Stomach (tissue), 8 donors: ENCODE measurements at regions not wholly inside any gene's neighbourhood (a gene's known extent, or its start where the extent isn't known, plus 50 kb on each side); places are given as distances from the start of the nearest gene placed in this dataset.

Experiments used
- DNase-seq, 2 donors: peaks; one replicate each; pipeline versions ENCODE4 v3.0.0 to v3.0.0-alpha.2; 2013 to 2019
- H3K27ac ChIP-seq, 5 donors: fragments of 200-600 bp in 4 of 5; sonication (generic) in 4 of 5; one replicate each; pipeline ENCODE4 v1.5.1; 2013 to 2019; ENCODE audit warnings: mild to moderate bottlenecking in 1 of 5, moderate library complexity in 1 of 5
- H3K27me3 ChIP-seq, 3 donors: fragments of 200-600 bp; sonication (generic); one replicate each; pipeline ENCODE4 v1.5.1; 2017 to 2019; ENCODE audit warnings: mixed run types in 1 of 3
- H3K36me3 ChIP-seq, 4 donors: fragments of 200-600 bp; sonication (generic); 1 replicate in 3 of 4; 2 replicates in 1 of 4; pipeline ENCODE4 v1.5.1; 2016 to 2019
- H3K4me1 ChIP-seq, 4 donors: fragments of 200-600 bp; sonication (generic); one replicate each; pipeline ENCODE4 v1.5.1; 2016 to 2019
- H3K4me3 ChIP-seq, 4 donors: fragments of 200-600 bp; sonication (generic) in 3 of 4; one replicate each; pipeline ENCODE4 v1.5.1; 2016 to 2019; ENCODE audit warnings: mild to moderate bottlenecking in 1 of 4
- H3K9me3 ChIP-seq, 4 donors: fragments of 200-600 bp; sonication (generic); one replicate each; pipeline ENCODE4 v1.5.1; 2016 to 2019
- CTCF ChIP-seq, 7 experiments: fragments of 450-650 bp in 4 of 7; fragments of 200-600 bp in 3 of 7; sonication (generic) in 3 of 7; IDR thresholded peaks; one replicate each; pipeline ENCODE4 v1.5.1; 2016 to 2019; ENCODE audit warnings: antibody characterized with exemption in 7 of 7, control low read depth in 2 of 7, mild to moderate bottlenecking in 1 of 7
- EP300 ChIP-seq: sonication (generic); formaldehyde crosslinking; IDR thresholded peaks from one replicate; pipeline ENCODE4 v1.6.1; 2017; ENCODE audit warnings: antibody characterized with exemption
- POLR2A ChIP-seq, 4 donors: fragments of 450-650 bp; IDR thresholded peaks; one replicate each; pipeline ENCODE4 v1.6.1; 2016; ENCODE audit warnings: antibody characterized with exemption in 4 of 4, control low read depth in 2 of 4, mild to moderate bottlenecking in 1 of 4, moderate library complexity in 1 of 4
- POLR2AphosphoS5 ChIP-seq, 3 donors: sonication (generic); formaldehyde crosslinking; IDR thresholded peaks; one replicate each; pipeline ENCODE4 v1.6.1; 2016; ENCODE audit warnings: antibody characterized with exemption in 3 of 3
- WGBS, 5 donors: extraction: QIAGEN DNeasy Blood & Tissue Kit in 3 of 5; methylation state at CpG; one replicate each; pipeline versions ENCODE4 v1.1.5 to v1.1.7; 2013 to 2018; 5-methylcytosine and 5-hydroxymethylcytosine counted together
- intact Hi-C: fragments of 100-400 bp; cut with DNase I; formaldehyde crosslinking; loops from one replicate; pipeline ENCODE4 v1.15.1; 2023; ENCODE audit warnings: low total_unique reads
- donor health status: healthy with polysubstance abuse.
- donor health status: Bipolar disorder and iron deficiency.
- donor health status: healthy.

DNA sequence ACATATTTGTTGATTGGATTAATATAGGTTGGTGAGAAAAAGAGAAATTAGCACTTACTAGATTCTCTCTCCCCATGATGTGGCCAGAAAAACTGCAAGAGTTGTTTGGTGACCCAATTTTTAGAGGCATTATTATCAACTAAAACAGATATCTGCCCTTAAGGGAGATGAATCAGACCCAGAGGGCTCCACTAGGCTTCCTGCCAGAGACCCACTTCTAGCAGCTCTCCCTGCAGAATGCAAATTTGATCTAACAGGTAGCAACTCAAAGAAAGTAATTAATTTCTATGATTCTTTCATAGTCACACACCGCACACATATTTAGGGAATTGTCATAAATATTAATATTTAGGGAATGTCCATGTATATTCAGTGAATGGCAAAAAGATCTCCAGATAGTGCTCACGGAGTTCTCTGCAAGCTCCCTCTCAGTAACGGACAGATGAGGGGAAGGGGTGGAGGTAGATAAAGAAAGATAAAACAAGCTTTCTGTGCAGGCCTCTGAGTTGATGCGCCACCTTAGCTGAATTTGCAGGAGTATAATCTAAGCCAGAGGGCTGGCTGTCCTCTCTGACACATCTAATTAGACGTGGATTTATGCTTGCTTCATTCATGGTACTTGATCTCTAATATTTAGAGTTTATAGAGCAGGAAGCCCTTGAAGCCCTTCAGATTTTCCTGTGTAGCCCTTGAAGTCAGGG lies 84.1 kb upstream of the CCDC190 start:
- WGBS, 5 donors = 82 to 91% (median 84%) methylated on average over 5 of the region's 5 CpGs
- Histone ChIP-seq H3K36me3 (no peaks in the 10 kb centered on the region), H3K27ac (no peak overlapping the region), H3K9me3 (no peaks in the 10 kb centered on the region), H3K4me1 (peaks cover 0 to 11% (median 2%) of the 10 kb centered on the region in 4 donors), H3K4me3 (no peak overlapping the region), H3K27me3 (no peaks in the 10 kb centered on the region)
- intact Hi-C loops = no loop called here
- DNase-seq = no peak
- TF ChIP-seq POLR2A (IDR thresholded peaks at IDR 0.05) = no peak
- no peak for TF ChIP-seq CTCF (IDR thresholded peaks at IDR 0.05)
- no peak for TF ChIP-seq EP300
- no peak for TF ChIP-seq POLR2AphosphoS5 (IDR thresholded peaks at IDR 0.05)

DNA sequence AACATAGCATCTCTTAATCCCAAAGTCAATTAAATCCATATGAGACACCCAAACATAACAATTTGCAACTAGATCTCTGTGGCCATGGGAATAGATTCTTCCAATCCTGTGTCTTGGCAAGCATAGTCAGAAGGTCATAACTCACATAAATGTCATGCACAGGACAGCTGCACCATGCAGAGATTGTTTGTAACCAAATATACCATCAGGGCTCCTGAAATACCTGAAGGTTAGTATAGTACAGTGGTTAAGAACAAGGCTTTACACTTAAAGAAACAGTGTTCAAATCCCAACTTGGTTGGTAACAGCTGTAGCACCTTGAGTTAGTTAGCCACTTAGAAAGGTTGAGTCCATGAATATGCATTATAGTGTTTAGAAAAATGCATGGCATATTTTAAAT lies 82.6 kb upstream of the CCDC190 start:
- H3K4me1 ChIP-seq = peaks cover 0 to 11% (median 2%) of the 10 kb centered on the region in 4 donors
- no peak for DNase-seq
- no peak overlapping the region for H3K4me3 ChIP-seq
- intact Hi-C loops = no loop called here
- H3K27me3 ChIP-seq = no peaks in the 10 kb centered on the region
- TF ChIP-seq EP300 = no peak
- TF ChIP-seq CTCF (IDR thresholded peaks at IDR 0.05) = no peak
- no peak for TF ChIP-seq POLR2A (IDR thresholded peaks at IDR 0.05)
- no peak for TF ChIP-seq POLR2AphosphoS5 (IDR thresholded peaks at IDR 0.05)
- no peaks in the 10 kb centered on the region for H3K36me3 ChIP-seq
- H3K9me3 ChIP-seq = no peaks in the 10 kb centered on the region
- no peak overlapping the region for H3K27ac ChIP-seq

GRCh38 chr1:162942916-162943559 lies 82.1 kb upstream of the CCDC190 start:
- 37 to 62% (median 54%) methylated on average over 3 of the region's 3 CpGs for WGBS, 5 donors
- H3K9me3 ChIP-seq = no peaks in the 10 kb centered on the region
- intact Hi-C loops = no loop called here
- no peak overlapping the region for H3K4me3 ChIP-seq
- no peaks in the 10 kb centered on the region for H3K36me3 ChIP-seq
- no peaks in the 10 kb centered on the region for H3K27me3 ChIP-seq
- H3K4me1 ChIP-seq = peaks cover 0 to 11% (median 2%) of the 10 kb centered on the region in 4 donors
- TF ChIP-seq POLR2A (IDR thresholded peaks at IDR 0.05) (no peak), POLR2AphosphoS5 (IDR thresholded peaks at IDR 0.05) (no peak), CTCF (IDR thresholded peaks at IDR 0.05) (no peak), EP300 (no peak)
- DNase-seq = no peak
- H3K27ac ChIP-seq = no peak overlapping the region

DNA sequence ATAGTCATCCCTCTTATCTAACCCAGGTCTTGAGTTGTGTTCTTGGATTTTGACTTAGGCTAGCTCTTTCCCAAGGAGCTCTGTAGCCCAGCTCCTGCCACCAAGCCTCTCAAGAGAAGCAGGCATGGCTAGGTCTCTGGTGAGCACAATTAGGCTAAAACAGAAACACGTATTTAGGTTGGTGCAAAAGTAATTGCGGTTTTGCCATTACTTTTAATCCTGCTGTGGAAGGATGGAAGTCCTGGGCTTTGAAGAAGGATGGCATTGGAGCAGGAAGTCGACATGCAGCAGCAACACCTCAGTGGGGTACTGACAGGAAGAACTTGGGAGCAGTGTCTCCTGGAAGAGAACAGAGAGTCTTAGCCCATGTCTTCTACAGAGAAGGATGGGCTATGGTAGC lies 80.0 kb upstream of the CCDC190 start:
- intact Hi-C loops = no loop called here
- Histone ChIP-seq H3K4me3 (no peak overlapping the region), H3K27me3 (no peaks in the 10 kb centered on the region), H3K9me3 (no peaks in the 10 kb centered on the region), H3K27ac (no peak overlapping the region), H3K36me3 (no peaks in the 10 kb centered on the region), H3K4me1 (peaks cover 0 to 11% (median 2%) of the 10 kb centered on the region in 4 donors)
- TF ChIP-seq EP300 (no peak), POLR2A (IDR thresholded peaks at IDR 0.05) (no peak), CTCF (IDR thresholded peaks at IDR 0.05) (no peak), POLR2AphosphoS5 (IDR thresholded peaks at IDR 0.05) (no peak)
- DNase-seq = no peak
- WGBS, 5 donors = 70 to 90% (median 83%) methylated on average over 3 of the region's 3 CpGs
